K562 (cell line): ENCODE measurements at regions not wholly inside any gene's neighbourhood (a gene's known extent, or its start where the extent isn't known, plus 50 kb on each side); places are given as distances from the start of the nearest gene placed in this dataset.

Experiments used
- ATAC-seq: fragments of 200-7000 bp; cut with Tn5 transposase; 3 replicates; pipeline ENCODE4 v1.9.1; 2020; ENCODE audit warnings: moderate library complexity
- BruUV-seq: library from RNA; stranded (reverse); fragments of 400-500 nt; replicated peaks from 2 replicates; lab custom pipeline; 2021; lab: Mats Ljungman, UMichigan
- CTCF ChIA-PET: fragments of 300-600 bp; formaldehyde crosslinking; extraction: SDS; loops from one replicate; lab custom pipeline; 2021; ENCODE audit warnings: low intra/inter-chr PET ratio; lab: Yijun Ruan, JAX
- POLR2A ChIA-PET: fragments of 300-600, 350-650 bp; sonication (Branson Sonifier 250); formaldehyde crosslinking; extraction: SDS; loops from one replicate; lab custom pipeline; 2021; ENCODE audit warnings: antibody characterized with exemption, inconsistent platforms; lab: Yijun Ruan, JAX
- DNase-seq, 4 experiments: peaks; one replicate each; pipeline versions ENCODE4 v3.0.0 to v3.0.0-alpha.2; 2011 to 2018; ENCODE audit warnings: low spot score in 3 of 4, mixed read lengths in 3 of 4; ENCODE audit errors: extremely low read depth in 1 of 4
- FAIRE-seq: peaks from 2 replicates; lab custom pipeline; 2011; peaks lifted over from hg19 to GRCh38; lab: Jason Lieb, UNC
- H2AFZ ChIP-seq: 2 replicates; pipeline ENCODE4 v1.6.0; 2011; ENCODE audit warnings: low read depth, low read length, control low read depth, inconsistent platforms
- H3K27ac ChIP-seq: fragments of 200-600 bp; 3 replicates; pipeline ENCODE4 v1.8.0; 2011; ENCODE audit warnings: low read depth, mild to moderate bottlenecking, control low read depth, inconsistent platforms, low read length, moderate library complexity, mixed read lengths; ENCODE audit errors: extremely low read depth
- H3K27me3 ChIP-seq, 2 experiments: fragments of 300-600 bp in 1 of 2; 2 replicates in 1 of 2; 3 replicates in 1 of 2; pipeline versions ENCODE4 v1.6.0 to v1.8.0; 2011; ENCODE audit warnings: inconsistent platforms in 2 of 2, low read length in 2 of 2, mild to moderate bottlenecking in 1 of 2, mixed read lengths in 1 of 2, moderate library complexity in 1 of 2; ENCODE audit not compliant: control insufficient read depth in 2 of 2, insufficient read depth in 2 of 2
- H3K36me3 ChIP-seq: fragments of 300-600 bp; 3 replicates; pipeline ENCODE4 v1.8.0; 2011; ENCODE audit warnings: mild to moderate bottlenecking, low read length, inconsistent platforms; ENCODE audit not compliant: control insufficient read depth, insufficient read depth
- H3K4me1 ChIP-seq, 2 experiments: fragments of 200-600 bp in 1 of 2; replicated peaks in 1 of 2; 2 replicates in 1 of 2; 3 replicates in 1 of 2; pipeline versions ENCODE4 v1.5.1 to v1.8.0; 2011; ENCODE audit warnings: inconsistent platforms in 2 of 2, low read length in 2 of 2, mild to moderate bottlenecking in 1 of 2, mixed read lengths in 1 of 2, moderate library complexity in 1 of 2; ENCODE audit not compliant: control insufficient read depth in 2 of 2, insufficient read depth in 2 of 2
- H3K4me2 ChIP-seq: 2 replicates; pipeline ENCODE4 v1.6.1; 2011; ENCODE audit warnings: low read length, control low read depth, inconsistent platforms, mixed read lengths; ENCODE audit not compliant: insufficient read depth
- H3K4me3 ChIP-seq: fragments of 200-600 bp; sonication (generic), shearing (Covaris generic); 2 replicates; pipeline ENCODE4 v1.5.1; 2016; ENCODE audit warnings: control low read depth, inconsistent platforms
- H3K79me2 ChIP-seq: fragments of 200-600 bp; 3 replicates; pipeline ENCODE4 v1.8.0; 2011; ENCODE audit warnings: low read length, inconsistent platforms; ENCODE audit not compliant: control insufficient read depth, insufficient read depth
- H3K9ac ChIP-seq, 2 experiments: 2 replicates each; pipeline versions ENCODE4 v1.6.0 to v1.6.1; 2011; ENCODE audit warnings: low read depth in 2 of 2, low read length in 2 of 2, control low read depth in 1 of 2, inconsistent platforms in 1 of 2, mild to moderate bottlenecking in 1 of 2, mixed read lengths in 1 of 2; ENCODE audit not compliant: insufficient read depth in 1 of 2
- H3K9me1 ChIP-seq: one replicate; pipeline ENCODE4 v1.6.0; 2011; ENCODE audit warnings: inconsistent platforms, mild to moderate bottlenecking, low read length, moderate library complexity; ENCODE audit not compliant: control insufficient read depth, insufficient read depth
- H3K9me3 ChIP-seq: replicated peaks from 2 replicates; pipeline ENCODE4 v1.5.1; 2011; ENCODE audit warnings: low read depth, low read length, inconsistent platforms; ENCODE audit not compliant: control insufficient read depth, insufficient read depth
- H4K20me1 ChIP-seq: replicated peaks from 2 replicates; pipeline ENCODE4 v1.6.1; 2011; ENCODE audit warnings: low read length, inconsistent platforms, mixed read lengths; ENCODE audit not compliant: control insufficient read depth, insufficient read depth
- ILF3 ChIP-seq: fragments of 450-650 bp; IDR thresholded peaks from 2 replicates; pipeline ENCODE4 v1.6.1; 2018; ENCODE audit warnings: antibody characterized with exemption, mild to moderate bottlenecking, moderate library complexity, borderline replicate concordance
- MAZ ChIP-seq, 2 experiments: fragments of 450-650 bp in 1 of 2; sonication (generic) in 1 of 2; formaldehyde crosslinking; IDR thresholded peaks in 1 of 2; conservative IDR thresholded peaks in 1 of 2; 2 replicates each; pipeline versions ENCODE4 v1.4.0 to v1.5.0; 2020; ENCODE audit warnings: mild to moderate bottlenecking in 1 of 2, missing genetic modification reagents in 1 of 2
- ZNF316 ChIP-seq: fragments of 450-650 bp; IDR thresholded peaks from 2 replicates; pipeline ENCODE4 v1.6.1; 2016
- WGBS: fragments of 100-300 bp; shearing (Covaris generic); methylation state at CpG from one replicate; pipeline ENCODE4 v1.1.6; 2016; ENCODE audit warnings: low coverage, mixed read lengths; ENCODE audit not compliant: insufficient coverage; ENCODE audit errors: missing lambda C conversion rate; 5-methylcytosine and 5-hydroxymethylcytosine counted together
- in situ Hi-C: fragments of 300-500 bp; cut with MboI; formaldehyde crosslinking; loops from 4 replicates; pipeline ENCODE4 v1.15.0; 2018; ENCODE audit warnings: inconsistent platforms, mixed read lengths
- intact Hi-C: fragments of 100-400 bp; cut with micrococcal nuclease; formaldehyde crosslinking; loops from 2 replicates; pipeline ENCODE4 v1.14.2; 2022
- TF ChIP-seq, protein P1 (sequence below), 3 experiments: fragments of 200-800 bp in 1 of 3; fragments of 250-450 bp in 1 of 3; fragments of 450-650 bp in 1 of 3; sonication (Bioruptor Pico) in 1 of 3; sonication (Bioruptor generic) in 1 of 3; formaldehyde crosslinking in 1 of 3; IDR thresholded peaks; 2 replicates each; pipeline versions ENCODE4 v1.6.1 to v1.8.0; 2016 to 2022; ENCODE audit warnings: mild to moderate bottlenecking in 2 of 3, missing genetic modification characterization in 2 of 3, missing compliant biosample characterization in 1 of 3, moderate library complexity in 1 of 3

DNA sequence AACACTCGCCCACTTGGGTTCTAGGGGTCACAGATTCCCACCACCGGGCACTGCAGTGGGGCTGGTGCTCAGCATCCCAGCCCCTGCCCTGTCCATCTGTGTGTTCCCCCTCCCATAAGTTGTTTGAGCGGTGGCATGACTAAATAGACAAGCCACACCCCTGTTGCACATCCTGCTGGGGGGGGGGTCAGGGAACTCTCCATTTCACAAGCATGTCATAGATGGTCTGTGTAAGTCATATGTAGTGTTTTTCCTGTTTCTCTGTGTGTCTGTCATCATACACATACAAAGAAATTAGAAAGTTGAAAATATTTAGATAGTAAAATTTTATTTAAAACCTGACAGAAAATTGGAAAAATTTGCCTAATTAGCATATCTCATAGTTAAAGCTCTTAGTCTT is 270.2 kb downstream of the IPO8 start:
- ATAC-seq (no peak), FAIRE-seq (no peak), DNase-seq (no peak)
- no peaks in the 10 kb centered on the region for H3K4me1 ChIP-seq
- H3K9me1 ChIP-seq = no peaks in the 10 kb centered on the region
- intact Hi-C loops = no loop called here
- WGBS = 0% methylated on average over 3 of the region's 3 CpGs
- no peak overlapping the region for H2AFZ ChIP-seq
- ChIA-PET POLR2A (no interaction called here), CTCF (no interaction called here)
- H3K27ac ChIP-seq = no peak overlapping the region
- H3K27me3 ChIP-seq = no peaks in the 10 kb centered on the region
- no peak overlapping the region for H3K9ac ChIP-seq
- no peaks in the 10 kb centered on the region for H3K36me3 ChIP-seq
- H3K9me3 ChIP-seq = no peaks in the 10 kb centered on the region
- in situ Hi-C loops = no loop called here
- TF ChIP-seq ZNF316 (0 out of 2 replicates have a peak, but pooled peaks have one; percentile 4), MAZ (CRISPR knock-in tag; conservative IDR thresholded peaks at IDR 0.05 in 1 of 2, IDR thresholded peaks at IDR 0.05 in 1 of 2) (no peak), ILF3 (no peak)
- TF ChIP-seq, protein P1, sequence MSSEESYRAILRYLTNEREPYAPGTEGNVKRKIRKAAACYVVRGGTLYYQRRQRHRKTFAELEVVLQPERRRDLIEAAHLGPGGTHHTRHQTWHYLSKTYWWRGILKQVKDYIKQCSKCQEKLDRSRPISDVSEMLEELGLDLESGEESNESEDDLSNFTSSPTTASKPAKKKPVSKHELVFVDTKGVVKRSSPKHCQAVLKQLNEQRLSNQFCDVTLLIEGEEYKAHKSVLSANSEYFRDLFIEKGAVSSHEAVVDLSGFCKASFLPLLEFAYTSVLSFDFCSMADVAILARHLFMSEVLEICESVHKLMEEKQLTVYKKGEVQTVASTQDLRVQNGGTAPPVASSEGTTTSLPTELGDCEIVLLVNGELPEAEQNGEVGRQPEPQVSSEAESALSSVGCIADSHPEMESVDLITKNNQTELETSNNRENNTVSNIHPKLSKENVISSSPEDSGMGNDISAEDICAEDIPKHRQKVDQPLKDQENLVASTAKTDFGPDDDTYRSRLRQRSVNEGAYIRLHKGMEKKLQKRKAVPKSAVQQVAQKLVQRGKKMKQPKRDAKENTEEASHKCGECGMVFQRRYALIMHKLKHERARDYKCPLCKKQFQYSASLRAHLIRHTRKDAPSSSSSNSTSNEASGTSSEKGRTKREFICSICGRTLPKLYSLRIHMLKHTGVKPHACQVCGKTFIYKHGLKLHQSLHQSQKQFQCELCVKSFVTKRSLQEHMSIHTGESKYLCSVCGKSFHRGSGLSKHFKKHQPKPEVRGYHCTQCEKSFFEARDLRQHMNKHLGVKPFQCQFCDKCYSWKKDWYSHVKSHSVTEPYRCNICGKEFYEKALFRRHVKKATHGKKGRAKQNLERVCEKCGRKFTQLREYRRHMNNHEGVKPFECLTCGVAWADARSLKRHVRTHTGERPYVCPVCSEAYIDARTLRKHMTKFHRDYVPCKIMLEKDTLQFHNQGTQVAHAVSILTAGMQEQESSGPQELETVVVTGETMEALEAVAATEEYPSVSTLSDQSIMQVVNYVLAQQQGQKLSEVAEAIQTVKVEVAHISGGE (CRISPR knock-in tag; IDR thresholded peaks at IDR 0.05) = no peak
- no peak overlapping the region for H3K4me2 ChIP-seq
- no peaks in the 10 kb centered on the region for H3K79me2 ChIP-seq
- H3K4me3 ChIP-seq = no peak overlapping the region
- no peaks in the 10 kb centered on the region for H4K20me1 ChIP-seq
- BruUV-seq = no TSS peak
